OCI-LY1 (cell line): ENCODE measurements at regions not wholly inside any gene's neighbourhood (a gene's known extent, or its start where the extent isn't known, plus 50 kb on each side); places are given as distances from the start of the nearest gene placed in this dataset.

Source experiments
- H2AFZ ChIP-seq: fragments of 200-600 bp; sonication (generic), shearing (Covaris generic); 2 replicates; pipeline ENCODE4 v1.6.0; 2014; ENCODE audit warnings: antibody characterized with exemption, mild to moderate bottlenecking, low read length
- H3F3A ChIP-seq: fragments of 200-600 bp; sonication (generic), shearing (Covaris generic); 2 replicates; pipeline ENCODE4 v1.6.0; 2014; ENCODE audit warnings: mild to moderate bottlenecking, antibody characterized with exemption, low read length, moderate library complexity; ENCODE audit not compliant: insufficient read depth
- H3K27ac ChIP-seq: fragments of 200-600 bp; sonication (generic); 2 replicates; pipeline ENCODE4 v1.5.1; 2014; ENCODE audit warnings: low read length, mixed run types, mild to moderate bottlenecking, low read depth; ENCODE audit not compliant: poor library complexity, severe bottlenecking
- H3K27me3 ChIP-seq: fragments of 200-600 bp; sonication (generic); 2 replicates; pipeline ENCODE4 v1.6.0; 2014; ENCODE audit warnings: antibody characterized with exemption, mild to moderate bottlenecking, low read length, moderate library complexity; ENCODE audit not compliant: insufficient read depth
- H3K36me3 ChIP-seq: fragments of 200-600 bp; sonication (generic); 2 replicates; pipeline ENCODE4 v1.6.1; 2014; ENCODE audit warnings: mild to moderate bottlenecking, antibody characterized with exemption, low read length, moderate library complexity, mixed read lengths; ENCODE audit not compliant: insufficient read depth
- H3K4me1 ChIP-seq: fragments of 200-600 bp; sonication (generic); 2 replicates; pipeline ENCODE4 v1.5.1; 2014; ENCODE audit warnings: mild to moderate bottlenecking, low read length, moderate library complexity; ENCODE audit not compliant: insufficient read depth, severe bottlenecking
- H3K4me2 ChIP-seq: fragments of 200-600 bp; sonication (generic), shearing (Covaris generic); 2 replicates; pipeline ENCODE4 v1.6.1; 2014; ENCODE audit warnings: low read length
- H3K4me3 ChIP-seq: fragments of 200-600 bp; sonication (generic); 2 replicates; pipeline ENCODE4 v1.5.1; 2014; ENCODE audit warnings: low read length, low read depth, mild to moderate bottlenecking, mixed read lengths; ENCODE audit not compliant: poor library complexity, severe bottlenecking
- H3K79me2 ChIP-seq: fragments of 200-600 bp; shearing (Covaris generic); 2 replicates; pipeline ENCODE4 v1.6.1; 2016; ENCODE audit warnings: mixed run types, low read length, mixed read lengths; ENCODE audit not compliant: insufficient read depth
- H3K9ac ChIP-seq: fragments of 200-600 bp; sonication (generic), shearing (Covaris generic); 2 replicates; pipeline ENCODE4 v1.6.1; 2014; ENCODE audit warnings: mild to moderate bottlenecking, low read length, mixed read lengths
- H3K9me2 ChIP-seq: fragments of 200-600 bp; sonication (generic), shearing (Covaris generic); 2 replicates; pipeline ENCODE4 v1.6.1; 2014; ENCODE audit warnings: low read depth, mild to moderate bottlenecking, low read length, mixed read lengths
- H3K9me3 ChIP-seq: fragments of 200-600 bp; shearing (Covaris generic); 2 replicates; pipeline ENCODE4 v1.6.1; 2014; ENCODE audit warnings: low read length, mixed read lengths
- H4K20me1 ChIP-seq: fragments of 200-600 bp; sonication (generic), shearing (Covaris generic); 2 replicates; pipeline ENCODE4 v1.6.0; 2016; ENCODE audit warnings: mild to moderate bottlenecking, low read length; ENCODE audit not compliant: insufficient read depth
- EZH2 ChIP-seq: fragments of 200-600 bp; sonication (generic), shearing (Covaris generic); IDR thresholded peaks from 2 replicates; pipeline ENCODE4 v1.8.0; 2017; ENCODE audit warnings: borderline replicate concordance, mixed run types, mild to moderate bottlenecking, antibody characterized with exemption, low read length, moderate library complexity, mixed read lengths
- TF ChIP-seq, protein P1 (sequence below): fragments of 200-600 bp; sonication (generic), shearing (Covaris generic); IDR thresholded peaks from 2 replicates; pipeline ENCODE4 v1.5.1; 2017; ENCODE audit warnings: mild to moderate bottlenecking, antibody characterized with exemption, low read length, moderate library complexity, mixed read lengths

DNA sequence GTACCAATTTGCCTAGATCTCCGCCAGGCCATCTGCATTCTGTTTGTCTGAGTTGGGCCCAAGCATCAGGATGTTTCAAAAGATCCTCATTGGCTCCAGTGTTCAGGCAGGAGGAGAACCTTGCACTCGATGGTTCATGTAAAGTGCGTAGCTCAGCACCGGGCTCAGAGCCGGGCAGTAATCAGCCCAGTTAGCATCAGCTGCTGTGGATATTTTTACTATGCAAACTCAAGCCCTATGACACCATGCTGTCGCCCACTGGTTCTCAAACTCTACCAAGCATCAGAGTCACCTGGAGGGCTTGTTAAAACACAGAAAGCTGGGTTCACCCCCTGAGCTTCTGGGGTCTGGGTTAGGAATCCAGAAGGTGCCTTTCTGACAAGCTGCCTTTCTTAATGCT is 310.8 kb downstream of the SHQ1 start:
- H3K36me3 ChIP-seq: no peaks in the 10 kb centered on the region
- TF ChIP-seq, protein P1, sequence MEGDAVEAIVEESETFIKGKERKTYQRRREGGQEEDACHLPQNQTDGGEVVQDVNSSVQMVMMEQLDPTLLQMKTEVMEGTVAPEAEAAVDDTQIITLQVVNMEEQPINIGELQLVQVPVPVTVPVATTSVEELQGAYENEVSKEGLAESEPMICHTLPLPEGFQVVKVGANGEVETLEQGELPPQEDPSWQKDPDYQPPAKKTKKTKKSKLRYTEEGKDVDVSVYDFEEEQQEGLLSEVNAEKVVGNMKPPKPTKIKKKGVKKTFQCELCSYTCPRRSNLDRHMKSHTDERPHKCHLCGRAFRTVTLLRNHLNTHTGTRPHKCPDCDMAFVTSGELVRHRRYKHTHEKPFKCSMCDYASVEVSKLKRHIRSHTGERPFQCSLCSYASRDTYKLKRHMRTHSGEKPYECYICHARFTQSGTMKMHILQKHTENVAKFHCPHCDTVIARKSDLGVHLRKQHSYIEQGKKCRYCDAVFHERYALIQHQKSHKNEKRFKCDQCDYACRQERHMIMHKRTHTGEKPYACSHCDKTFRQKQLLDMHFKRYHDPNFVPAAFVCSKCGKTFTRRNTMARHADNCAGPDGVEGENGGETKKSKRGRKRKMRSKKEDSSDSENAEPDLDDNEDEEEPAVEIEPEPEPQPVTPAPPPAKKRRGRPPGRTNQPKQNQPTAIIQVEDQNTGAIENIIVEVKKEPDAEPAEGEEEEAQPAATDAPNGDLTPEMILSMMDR: no peak
- TF ChIP-seq EZH2: no peak
- no peaks in the 10 kb centered on the region for H3K27me3 ChIP-seq
- H3K27ac ChIP-seq: no peak overlapping the region
- H3K9me2 ChIP-seq: no peaks in the 10 kb centered on the region
- no peak overlapping the region for H3K9ac ChIP-seq
- no peaks in the 10 kb centered on the region for H4K20me1 ChIP-seq
- no peaks in the 10 kb centered on the region for H3F3A ChIP-seq
- no peaks in the 10 kb centered on the region for H3K79me2 ChIP-seq
- H3K4me1 ChIP-seq: no peaks in the 10 kb centered on the region
- H3K9me3 ChIP-seq: no peaks in the 10 kb centered on the region
- no peak overlapping the region for H2AFZ ChIP-seq
- no peak overlapping the region for H3K4me3 ChIP-seq
- H3K4me2 ChIP-seq: no peak overlapping the region

DNA sequence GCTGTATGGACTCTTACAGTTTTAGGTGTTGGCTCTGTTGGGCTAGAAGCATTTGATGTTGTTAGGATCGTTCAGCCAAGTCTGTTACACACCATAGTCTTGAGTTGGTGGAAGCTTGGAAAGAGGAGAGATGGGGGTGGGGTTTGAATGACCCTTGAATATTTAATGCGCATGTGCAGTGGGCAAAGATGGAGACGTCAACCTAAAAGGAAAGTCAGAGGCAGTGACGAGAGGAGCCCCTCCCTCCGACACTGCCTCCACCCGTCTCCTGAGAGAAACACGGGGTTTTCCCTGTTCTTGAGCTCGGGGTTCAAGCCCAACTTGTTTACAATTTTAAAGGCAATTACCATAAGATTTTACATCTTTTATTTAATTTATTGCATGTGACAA is 311.4 kb downstream of the SHQ1 start:
- Histone ChIP-seq H3K79me2 (no peaks in the 10 kb centered on the region), H4K20me1 (no peaks in the 10 kb centered on the region), H3K4me1 (no peaks in the 10 kb centered on the region), H3K9ac (no peak overlapping the region), H3K4me2 (no peak overlapping the region), H3F3A (no peaks in the 10 kb centered on the region), H3K36me3 (no peaks in the 10 kb centered on the region), H3K9me2 (no peaks in the 10 kb centered on the region), H3K4me3 (no peak overlapping the region), H3K27me3 (no peaks in the 10 kb centered on the region), H3K27ac (no peak overlapping the region), H3K9me3 (no peaks in the 10 kb centered on the region), H2AFZ (no peak overlapping the region)
- TF ChIP-seq EZH2: no peak
- TF ChIP-seq, protein P1: no peak

DNA sequence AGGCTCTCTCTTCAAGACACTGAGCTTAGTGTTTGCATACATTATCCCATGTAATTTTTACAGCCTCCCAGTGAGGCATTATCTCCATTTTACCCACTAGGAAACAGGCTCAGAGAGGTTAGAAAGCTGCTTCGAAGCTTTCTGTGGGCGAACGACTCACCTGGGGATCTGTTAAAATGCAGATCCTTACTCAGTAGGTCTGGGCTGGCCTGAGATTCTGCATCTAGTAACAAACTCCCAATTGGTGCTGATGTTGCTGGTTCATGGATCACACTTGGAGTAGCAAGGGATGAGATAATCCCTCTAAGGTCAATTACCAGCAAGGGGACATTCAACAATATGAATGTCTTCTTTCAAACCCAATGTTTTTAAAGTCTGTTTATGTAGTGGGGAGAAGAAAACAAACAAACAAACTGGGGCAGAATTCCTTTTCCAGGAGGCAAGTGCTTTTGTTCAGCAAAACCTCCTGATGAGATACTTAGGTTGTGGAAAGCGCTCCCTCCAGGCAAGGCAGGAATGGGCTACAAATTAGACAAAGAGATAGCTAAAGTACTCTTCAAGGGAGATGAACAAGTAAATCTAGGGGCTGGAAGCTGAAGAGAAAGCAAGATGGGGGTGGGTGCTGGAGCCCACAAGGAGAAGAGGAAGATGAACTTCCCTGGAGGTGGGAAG is 311.9 kb downstream of the SHQ1 start:
- H3K4me3 ChIP-seq: no peak overlapping the region
- TF ChIP-seq, protein P1: no peak
- no peak for TF ChIP-seq EZH2
- no peaks in the 10 kb centered on the region for H3K4me1 ChIP-seq
- no peak overlapping the region for H3K9ac ChIP-seq
- H2AFZ ChIP-seq: no peak overlapping the region
- no peaks in the 10 kb centered on the region for H3K27me3 ChIP-seq
- H3K27ac ChIP-seq: no peak overlapping the region
- no peaks in the 10 kb centered on the region for H3K36me3 ChIP-seq
- no peaks in the 10 kb centered on the region for H3K79me2 ChIP-seq
- H4K20me1 ChIP-seq: no peaks in the 10 kb centered on the region
- no peaks in the 10 kb centered on the region for H3K9me2 ChIP-seq
- H3K4me2 ChIP-seq: no peak overlapping the region
- H3K9me3 ChIP-seq: no peaks in the 10 kb centered on the region
- H3F3A ChIP-seq: no peaks in the 10 kb centered on the region
